ENCODE measurements at regions not wholly inside any gene's neighbourhood (a gene's known extent, or its start where the extent isn't known, plus 50 kb on each side); places are given as distances from the start of the nearest gene placed in this dataset.

- DNase-seq (ENCODE audit: low read depth in 2 of 2): no peak
These were observed 538.2 kb upstream of the TBX3 start for GRCh38 chr12:115222220-115222619.

DNA sequence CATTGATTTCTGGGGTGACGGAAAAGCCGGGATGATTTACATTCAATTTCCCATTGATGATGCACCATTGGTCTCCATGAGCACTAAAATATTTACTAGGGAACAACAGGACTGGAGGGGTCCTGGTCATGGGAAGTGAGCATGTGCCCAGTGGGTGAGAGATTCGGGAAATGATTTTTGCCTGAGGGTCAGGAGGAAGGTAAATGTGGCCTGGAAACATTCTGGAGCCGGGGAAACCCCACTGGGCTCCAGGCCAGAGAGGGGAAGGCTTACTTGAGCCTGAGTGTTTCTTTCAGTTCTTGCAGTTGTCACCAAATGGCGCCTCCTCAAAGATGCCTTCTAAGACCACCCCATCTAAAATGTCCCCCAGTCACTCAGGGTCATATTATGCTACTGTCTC lies 532.3 kb upstream of the TBX3 start:
- no peak for DNase-seq (ENCODE audit: low read depth in 2 of 2)

- DNase-seq (ENCODE audit: low read depth in 2 of 2): no peak
These were observed 531.6 kb upstream of the TBX3 start for GRCh38 chr12:115215544-115215943.

- DNase-seq (ENCODE audit: low read depth in 2 of 2): no peak
These were observed 529.6 kb upstream of the TBX3 start for GRCh38 chr12:115213538-115214016.

GRCh38 chr12:115213118-115213517 lies 529.1 kb upstream of the TBX3 start:
- DNase-seq (ENCODE audit: low read depth in 2 of 2): no peak

DNA sequence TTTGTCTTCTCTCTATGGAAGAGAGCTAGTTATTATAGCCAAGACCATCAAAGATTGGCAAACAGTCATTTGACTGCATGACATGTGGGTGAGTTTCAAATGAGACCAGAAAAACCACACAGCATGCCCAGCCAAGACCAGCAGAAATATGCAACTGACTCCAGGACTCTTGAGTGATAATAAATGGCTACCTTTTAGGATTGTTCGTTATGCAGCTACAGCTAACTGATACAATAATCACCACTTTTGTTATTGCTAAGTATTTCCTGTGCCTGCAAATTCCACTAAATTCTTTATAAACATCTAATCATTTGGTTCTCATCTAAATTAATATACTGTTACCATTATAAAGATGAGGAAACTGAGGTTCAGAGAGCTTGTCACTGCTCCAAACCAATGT lies 528.4 kb upstream of the TBX3 start:
- DNase-seq (ENCODE audit: low read depth in 2 of 2): no peak

DNA sequence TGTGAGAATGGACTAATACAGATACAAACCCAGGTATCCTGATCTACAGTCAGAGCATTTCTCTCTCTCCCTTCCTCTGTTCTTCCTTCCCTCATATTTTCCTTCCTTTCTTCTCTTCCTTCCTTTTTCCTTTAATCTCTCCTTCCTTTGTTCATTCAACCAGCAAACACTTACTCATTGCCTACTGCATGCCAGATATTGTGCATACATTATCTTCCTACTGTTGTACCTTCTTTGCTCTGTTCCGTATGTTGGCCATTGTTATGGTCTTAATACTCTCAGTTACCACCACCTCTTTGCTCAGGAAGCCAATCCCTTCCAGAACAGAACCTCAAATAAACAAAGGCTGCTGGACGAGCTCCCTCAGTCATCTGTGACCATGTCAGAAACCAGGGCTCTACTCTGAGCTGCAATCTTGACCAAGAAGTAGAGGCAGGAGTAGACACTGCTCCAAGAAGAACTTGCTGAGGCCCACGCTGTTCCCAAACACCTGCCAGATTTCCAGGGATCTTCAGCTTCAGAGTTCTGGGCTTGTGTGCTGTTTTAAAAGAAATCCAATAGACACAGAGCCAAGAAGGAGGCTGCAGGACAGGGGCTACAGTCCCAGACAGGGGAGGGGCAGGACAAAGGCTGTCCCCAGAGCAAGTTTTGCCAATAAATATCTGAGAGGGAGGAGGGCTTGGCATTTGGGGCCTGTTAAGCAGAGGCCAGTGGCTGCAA lies 526.7 kb upstream of the TBX3 start:
- DNase-seq (ENCODE audit: low read depth in 2 of 2): no peak

- no peak for DNase-seq (ENCODE audit: low read depth in 2 of 2)
These were observed 525.3 kb upstream of the TBX3 start for GRCh38 chr12:115209230-115209629.

- no peak for DNase-seq (ENCODE audit: low read depth in 2 of 2)
These were observed 524.1 kb upstream of the TBX3 start for GRCh38 chr12:115208098-115208497.

DNA sequence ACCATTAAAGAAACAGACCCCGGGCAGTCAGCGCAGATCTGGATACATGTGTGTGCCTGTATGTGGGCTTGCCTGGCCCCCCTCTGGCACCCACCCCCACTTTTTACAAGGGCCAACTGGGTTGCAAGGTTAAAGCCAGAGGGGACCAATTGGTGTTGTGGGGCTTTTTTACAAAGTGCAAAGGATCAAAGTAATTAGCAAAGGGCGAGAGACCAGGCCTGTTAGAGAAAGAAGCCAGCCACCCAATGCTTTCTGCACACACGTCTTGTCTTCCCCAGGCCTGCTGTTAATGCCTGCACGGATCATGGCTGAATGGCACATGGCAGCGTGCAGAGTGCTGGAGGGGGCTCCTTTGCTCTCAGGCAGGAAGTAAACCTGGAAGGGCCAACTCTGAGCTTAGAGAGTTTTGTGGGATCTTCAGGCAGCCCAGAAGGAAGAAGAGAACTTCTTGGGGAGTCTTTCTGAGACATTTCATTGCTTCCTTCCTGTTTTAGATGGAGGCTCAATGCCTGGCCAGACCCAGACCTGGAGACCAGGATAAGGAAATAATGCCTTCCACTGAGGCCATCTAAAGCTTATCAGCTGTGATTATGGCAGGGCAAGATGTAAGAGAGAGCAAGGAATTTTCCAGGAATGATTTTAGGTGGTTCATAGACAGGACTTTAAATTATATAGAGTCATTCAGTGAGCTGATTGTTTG lies 523.4 kb upstream of the TBX3 start:
- no peak for DNase-seq (ENCODE audit: low read depth in 2 of 2)

GRCh38 chr12:115206801-115207200 lies 522.8 kb upstream of the TBX3 start:
- DNase-seq (ENCODE audit: low read depth in 2 of 2): no peak

DNA sequence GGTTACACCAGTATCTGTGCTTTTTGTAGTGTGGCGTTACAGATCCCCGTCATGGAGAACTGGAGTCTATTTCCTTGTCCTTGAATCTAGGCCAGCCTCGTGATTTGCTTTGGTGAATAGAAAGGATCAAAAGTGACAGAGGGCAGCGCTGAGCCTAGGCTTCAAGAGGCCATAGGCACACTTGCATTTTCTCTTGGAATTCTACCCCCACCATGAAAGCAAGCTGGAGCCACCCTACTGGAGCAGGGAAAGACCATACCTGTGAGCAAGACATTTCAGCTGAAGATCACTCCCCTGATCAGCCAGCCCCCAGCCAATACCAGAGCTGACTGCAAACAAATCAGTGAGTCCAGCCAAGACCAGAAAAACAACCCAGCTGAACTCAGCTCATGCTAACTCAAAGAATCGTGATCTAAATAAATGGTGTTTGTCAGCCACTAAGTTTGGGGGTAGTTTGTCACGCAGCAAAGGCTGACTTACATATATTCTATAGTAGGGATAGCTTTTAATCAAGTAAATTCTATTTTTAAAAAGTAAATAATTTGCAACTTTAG lies 521.9 kb upstream of the TBX3 start:
- no peak for DNase-seq (ENCODE audit: low read depth in 2 of 2)

GRCh38 chr12:115204957-115205754 lies 521.2 kb upstream of the TBX3 start:
- no peak for DNase-seq (ENCODE audit: low read depth in 2 of 2)

GRCh38 chr12:115203701-115204100 lies 519.7 kb upstream of the TBX3 start:
- DNase-seq (ENCODE audit: low read depth in 2 of 2): no peak

- DNase-seq (ENCODE audit: low read depth in 2 of 2): no peak
These were observed 518.0 kb upstream of the TBX3 start for GRCh38 chr12:115201966-115202365.

GRCh38 chr12:115199831-115200230 lies 515.9 kb upstream of the TBX3 start:
- no peak for DNase-seq (ENCODE audit: low read depth in 2 of 2)

DNA sequence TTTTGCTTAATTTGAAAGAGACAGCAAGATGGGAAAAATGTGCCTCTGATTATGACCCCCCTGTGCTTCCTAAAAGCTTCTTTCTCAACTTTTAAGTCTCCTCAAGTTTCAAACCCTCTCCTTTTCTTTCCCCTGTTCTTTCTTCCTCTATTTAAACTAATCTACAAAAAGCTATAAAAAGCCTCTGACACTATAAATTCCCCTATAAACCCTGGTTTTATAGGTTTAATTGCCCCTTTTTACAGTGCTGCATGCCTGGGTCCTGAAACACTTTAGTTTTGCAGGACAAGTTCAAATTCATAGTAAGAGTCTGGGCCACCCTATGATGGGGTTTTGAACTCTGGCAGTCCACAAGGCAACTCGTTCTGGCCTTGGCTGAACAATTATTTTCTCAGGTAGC lies 510.9 kb upstream of the TBX3 start:
- no peak for DNase-seq (ENCODE audit: low read depth in 2 of 2)

DNA sequence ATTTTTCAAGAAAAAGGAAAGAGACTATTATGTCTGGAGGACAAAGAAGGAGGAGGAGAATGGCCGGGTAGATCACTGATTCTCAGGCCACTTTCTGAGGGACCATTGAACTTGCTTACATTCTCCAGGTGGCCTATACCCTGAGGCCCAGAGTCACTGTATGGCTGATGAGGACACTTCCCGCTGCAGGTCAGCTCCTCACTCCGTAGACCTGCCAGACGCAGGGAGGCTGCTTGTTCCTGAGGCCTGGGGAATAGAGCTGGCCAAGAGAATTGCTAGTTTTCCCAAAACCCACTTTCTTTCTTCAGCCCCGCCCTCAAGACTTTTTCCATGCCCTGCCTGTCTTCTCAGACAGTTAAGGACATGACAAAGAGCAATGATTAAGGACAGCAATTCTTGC lies 510.5 kb upstream of the TBX3 start:
- DNase-seq (ENCODE audit: low read depth in 2 of 2): no peak

- no peak for DNase-seq (ENCODE audit: low read depth in 2 of 2)
These were observed 507.4 kb upstream of the TBX3 start for GRCh38 chr12:115191342-115191741.

DNA sequence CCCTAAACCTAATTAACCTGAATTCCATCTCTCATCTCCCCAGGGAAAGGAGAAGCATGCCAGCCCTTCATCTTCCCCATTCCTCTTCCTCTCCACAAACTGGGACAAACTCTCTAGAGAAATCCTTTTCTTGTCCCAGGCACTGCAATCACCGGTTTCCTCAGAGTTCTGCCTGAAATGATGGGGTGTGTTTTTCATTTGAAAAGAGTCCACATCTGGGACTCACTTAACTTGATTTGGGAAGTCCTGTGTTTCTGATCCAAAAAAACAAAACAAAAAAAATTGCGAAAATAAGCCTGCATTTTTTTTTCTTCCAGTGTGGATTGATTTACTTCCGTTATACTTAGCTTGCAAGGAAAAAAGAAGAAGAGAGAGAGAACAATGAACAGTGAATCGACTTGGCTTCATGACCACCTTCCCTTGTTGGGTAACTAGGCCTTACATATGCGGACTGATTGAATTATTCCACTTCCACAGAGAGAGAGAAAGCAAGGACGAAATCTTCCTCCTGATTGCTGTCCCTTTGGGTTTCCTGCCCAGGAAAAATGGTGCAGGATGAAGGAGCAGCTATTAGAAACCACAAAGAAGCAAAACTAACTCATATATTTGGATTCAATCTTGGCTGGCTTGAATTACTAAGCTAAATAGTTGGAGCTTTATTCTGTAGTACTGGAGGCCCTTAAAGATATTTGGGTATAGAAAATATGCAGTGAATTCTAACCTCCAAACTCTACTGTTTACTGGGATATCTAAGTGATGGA lies 506.2 kb upstream of the TBX3 start:
- DNase-seq (ENCODE audit: low read depth in 2 of 2): no peak

DNA sequence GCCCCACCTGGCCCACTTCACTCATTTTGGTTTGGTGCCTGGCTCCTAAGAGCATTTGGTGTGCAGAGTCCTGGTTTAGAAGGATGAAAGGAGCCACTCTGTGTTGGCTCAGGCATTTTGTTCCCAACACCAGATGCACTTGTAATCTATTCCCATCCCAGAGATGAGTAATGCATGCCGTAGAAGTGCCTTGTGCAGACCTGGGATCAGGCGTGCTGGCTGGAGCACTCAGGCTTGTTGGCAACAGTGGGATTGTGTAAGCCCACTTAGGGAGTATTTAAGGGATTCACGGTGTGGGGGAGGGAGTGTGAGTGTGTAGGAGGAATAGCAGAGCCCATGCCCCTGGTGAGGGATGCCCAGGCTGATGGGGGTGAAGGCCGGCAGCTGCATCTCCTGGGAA lies 501.5 kb upstream of the TBX3 start:
- no peak for DNase-seq (ENCODE audit: low read depth in 2 of 2)

DNA sequence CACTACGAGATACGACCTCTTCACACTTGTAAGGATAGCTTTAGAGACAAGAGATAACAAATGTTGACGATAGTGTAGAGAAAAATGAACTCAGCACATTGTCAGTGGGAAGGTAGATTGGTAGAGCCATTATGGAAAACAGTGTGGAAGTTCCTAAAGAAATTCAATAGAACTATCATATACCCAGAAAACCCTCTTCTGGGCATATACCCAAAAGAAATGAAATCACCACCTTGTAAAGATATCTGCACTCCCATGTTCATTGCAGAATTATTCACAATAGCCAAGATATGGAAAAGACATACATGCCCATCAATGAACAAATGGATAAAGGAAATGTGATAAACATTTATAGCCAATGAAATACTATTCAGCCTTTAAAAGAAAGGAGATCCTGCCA lies 499.8 kb upstream of the TBX3 start:
- DNase-seq (ENCODE audit: low read depth in 2 of 2): no peak

All from stimulated activated CD4-positive, alpha-beta T cell treated with anti-CD3 and anti-CD28 coated beads, Interleukin-15, amount 100 ng/mL, for 48 hours (primary cell).